ENCODE measurements at regions not wholly inside any gene's neighbourhood (a gene's known extent, or its start where the extent isn't known, plus 50 kb on each side); places are given as distances from the start of the nearest gene placed in this dataset.

- DNase-seq (ENCODE audit: low read depth) = no peak
- no peak overlapping the region for H3K4me3 ChIP-seq (ENCODE audit: low read length)
- no peak for TF ChIP-seq CTCF (conservative IDR thresholded peaks at IDR 0.05; ENCODE audit: low read depth, low read length)
These were observed 66.9 kb upstream of the KCNG1 start for GRCh38 chr20:51089840-51090239.

- no peak for TF ChIP-seq CTCF (conservative IDR thresholded peaks at IDR 0.05; ENCODE audit: low read depth, low read length)
- no peak overlapping the region for H3K4me3 ChIP-seq (ENCODE audit: low read length)
- no peak for DNase-seq (ENCODE audit: low read depth)
These were observed 66.4 kb upstream of the KCNG1 start for GRCh38 chr20:51089272-51089781.

GRCh38 chr20:51087266-51087665, 64.4 kb upstream of the KCNG1 start:
- TF ChIP-seq CTCF (conservative IDR thresholded peaks at IDR 0.05; ENCODE audit: low read depth, low read length) = no peak
- no peak overlapping the region for H3K4me3 ChIP-seq (ENCODE audit: low read length)
- no peak for DNase-seq (ENCODE audit: low read depth)

- no peak for TF ChIP-seq CTCF (conservative IDR thresholded peaks at IDR 0.05; ENCODE audit: low read depth, low read length)
- DNase-seq (ENCODE audit: low read depth) = no peak
- H3K4me3 ChIP-seq (ENCODE audit: low read length) = no peak overlapping the region
These were observed 62.9 kb upstream of the KCNG1 start for GRCh38 chr20:51085769-51086168.

GRCh38 chr20:51084593-51085377, 61.9 kb upstream of the KCNG1 start:
- no peak overlapping the region for H3K4me3 ChIP-seq (ENCODE audit: low read length)
- no peak for DNase-seq (ENCODE audit: low read depth)
- no peak for TF ChIP-seq CTCF (conservative IDR thresholded peaks at IDR 0.05; ENCODE audit: low read depth, low read length)

- no peak for DNase-seq (ENCODE audit: low read depth)
- TF ChIP-seq CTCF (conservative IDR thresholded peaks at IDR 0.05; ENCODE audit: low read depth, low read length) = no peak
These were observed 60.5 kb upstream of the KCNG1 start for GRCh38 chr20:51083447-51083846.

GRCh38 chr20:51082988-51083387, 60.1 kb upstream of the KCNG1 start:
- DNase-seq (ENCODE audit: low read depth) = no peak
- TF ChIP-seq CTCF (conservative IDR thresholded peaks at IDR 0.05; ENCODE audit: low read depth, low read length) = no peak
- H3K4me3 ChIP-seq (ENCODE audit: low read length) = no peak overlapping the region

More at GRCh38 chr20:51083447-51083846, 60.5 kb upstream of the KCNG1 start:
- no peak overlapping the region for H3K4me3 ChIP-seq (ENCODE audit: low read length)

All from retinal pigment epithelial cell (primary cell).